GM18498 (cell line): ENCODE measurements at regions not wholly inside any gene's neighbourhood (a gene's known extent, or its start where the extent isn't known, plus 50 kb on each side); places are given as distances from the start of the nearest gene placed in this dataset.
"Not testable (repeated sequence)": the region's sequence is repeated elsewhere in the genome, so short reads cannot be mapped to it uniquely, and the experiment has no call there.

Source experiments
- ATAC-seq: cut with Tn5 transposase; IDR thresholded peaks from one replicate; pipeline ENCODE4 v1.9.1; 2021; ENCODE audit warnings: mild to moderate bottlenecking, moderate library complexity; ENCODE audit not compliant: unreplicated experiment

GRCh38 chr16:59593194-59593661, 859.1 kb upstream of the GOT2 start:
- no peak for ATAC-seq

GRCh38 chr16:59591480-59591879, 857.4 kb upstream of the GOT2 start:
- ATAC-seq: no peak

GRCh38 chr16:59590845-59591244, 856.7 kb upstream of the GOT2 start:
- no peak for ATAC-seq

- no peak for ATAC-seq
Measured at GRCh38 chr16:59586331-59586730, 852.2 kb upstream of the GOT2 start.

GRCh38 chr16:59574296-59574695, 840.2 kb upstream of the GOT2 start:
- no peak for ATAC-seq

- no peak for ATAC-seq
Measured at GRCh38 chr16:59573528-59574271, 839.6 kb upstream of the GOT2 start.

GRCh38 chr16:59567496-59567895, 833.4 kb upstream of the GOT2 start:
- no peak for ATAC-seq

- ATAC-seq: no peak
Measured at GRCh38 chr16:59566446-59566845, 832.3 kb upstream of the GOT2 start.

- no peak for ATAC-seq
Measured at GRCh38 chr16:59558679-59559078, 824.6 kb upstream of the GOT2 start.

- no peak for ATAC-seq
Measured at GRCh38 chr16:59552164-59552563, 818.0 kb upstream of the GOT2 start.

- ATAC-seq: no peak
Measured at GRCh38 chr16:59545721-59546120, 811.6 kb upstream of the GOT2 start.

GRCh38 chr16:59543641-59544040, 809.5 kb upstream of the GOT2 start:
- ATAC-seq: no peak

- no peak for ATAC-seq
Measured at GRCh38 chr16:59540621-59541020, 806.5 kb upstream of the GOT2 start.

- no peak for ATAC-seq
Measured at GRCh38 chr16:59535298-59535697, 801.2 kb upstream of the GOT2 start.

- ATAC-seq: no peak
Measured at GRCh38 chr16:59527206-59527997, 793.3 kb upstream of the GOT2 start.

GRCh38 chr16:59522826-59523225, 788.7 kb upstream of the GOT2 start:
- no peak for ATAC-seq

GRCh38 chr16:59518721-59519120, 784.6 kb upstream of the GOT2 start:
- ATAC-seq: not testable (repeated sequence)

GRCh38 chr16:59514651-59515050, 780.5 kb upstream of the GOT2 start:
- ATAC-seq: no peak

- no peak for ATAC-seq
Measured at GRCh38 chr16:59510008-59510424, 775.9 kb upstream of the GOT2 start.

- ATAC-seq: no peak
Measured at GRCh38 chr16:59500601-59501000, 766.5 kb upstream of the GOT2 start.

GRCh38 chr16:59487067-59487466, 753.0 kb upstream of the GOT2 start:
- no peak for ATAC-seq

GRCh38 chr16:59484833-59485516, 750.9 kb upstream of the GOT2 start:
- ATAC-seq: no peak
